HepG2 (cell line): ENCODE measurements at regions not wholly inside any gene's neighbourhood (a gene's known extent, or its start where the extent isn't known, plus 50 kb on each side); places are given as distances from the start of the nearest gene placed in this dataset.

Source experiments
- ATAC-seq: fragments of 200-7000 bp; cut with Tn5 transposase; 3 replicates; pipeline ENCODE4 v1.9.1; 2020; ENCODE audit warnings: mild to moderate bottlenecking, moderate library complexity
- BruUV-seq: library from RNA; stranded (reverse); fragments of 400-500 nt; replicated peaks from 2 replicates; lab custom pipeline; 2021; lab: Mats Ljungman, UMichigan
- CTCF ChIA-PET: fragments of 300-600 bp; formaldehyde crosslinking; extraction: SDS; loops from one replicate; lab custom pipeline; 2021; ENCODE audit warnings: low total read pairs, inconsistent platforms, low intra/inter-chr PET ratio; lab: Yijun Ruan, JAX
- POLR2A ChIA-PET: fragments of 350-600 bp; sonication (Branson Sonifier 250); formaldehyde crosslinking; loops from one replicate; lab custom pipeline; 2020; ENCODE audit warnings: antibody characterized with exemption, inconsistent platforms; lab: Yijun Ruan, JAX
- DNase-seq: peaks from one replicate; pipeline ENCODE4 v3.0.0-alpha.2; 2015; ENCODE audit warnings: low spot score
- FAIRE-seq: peaks from 3 replicates; lab custom pipeline; 2011; peaks lifted over from hg19 to GRCh38; lab: Jason Lieb, UNC
- H2AFZ ChIP-seq: one replicate; pipeline ENCODE4 v1.6.1; 2011; ENCODE audit warnings: low read length, inconsistent platforms
- H3K27ac ChIP-seq: fragments of 300-600 bp; 3 replicates; pipeline ENCODE4 v1.8.0; 2011; ENCODE audit warnings: mixed run types, mild to moderate bottlenecking, mixed read lengths, low read length, inconsistent platforms; ENCODE audit not compliant: insufficient read depth; ENCODE audit errors: extremely low read length
- H3K27me3 ChIP-seq, 2 experiments: fragments of 200-600 bp in 1 of 2; 2 replicates in 1 of 2; 3 replicates in 1 of 2; pipeline versions ENCODE4 v1.6.0 to v1.8.0; 2011; ENCODE audit warnings: low read length in 2 of 2, mild to moderate bottlenecking in 2 of 2, moderate library complexity in 2 of 2, inconsistent platforms in 1 of 2; ENCODE audit not compliant: insufficient read depth in 2 of 2, control insufficient read depth in 1 of 2
- H3K36me3 ChIP-seq, 2 experiments: fragments of 200-600 bp in 1 of 2; replicated peaks in 1 of 2; 2 replicates in 1 of 2; 3 replicates in 1 of 2; pipeline versions ENCODE4 v1.5.1 to v1.8.0; 2011; ENCODE audit warnings: low read length in 2 of 2, inconsistent platforms in 1 of 2; ENCODE audit not compliant: insufficient read depth in 2 of 2, control insufficient read depth in 1 of 2
- H3K4me1 ChIP-seq: 2 replicates; pipeline ENCODE4 v1.5.1; 2012; ENCODE audit warnings: low read length, inconsistent platforms; ENCODE audit not compliant: insufficient read depth
- H3K4me2 ChIP-seq: 2 replicates; pipeline ENCODE4 v1.6.0; 2011; ENCODE audit warnings: low read depth, low read length, inconsistent platforms
- H3K4me3 ChIP-seq, 3 experiments: fragments of 200-600 bp in 1 of 3; sonication (generic), shearing (Covaris generic) in 1 of 3; replicated peaks in 1 of 3; 2 replicates each; pipeline ENCODE4 v1.5.1; 2011 to 2016; ENCODE audit warnings: low read length in 3 of 3, inconsistent platforms in 2 of 3, low read depth in 2 of 3, mild to moderate bottlenecking in 2 of 3, control low read depth in 1 of 3, mixed read lengths in 1 of 3; ENCODE audit not compliant: insufficient read depth in 1 of 3
- H3K79me2 ChIP-seq: one replicate; pipeline ENCODE4 v1.6.1; 2011; ENCODE audit warnings: low read length, inconsistent platforms; ENCODE audit not compliant: insufficient read depth
- H3K9ac ChIP-seq: 2 replicates; pipeline ENCODE4 v1.6.0; 2011; ENCODE audit warnings: mild to moderate bottlenecking, low read depth, low read length, inconsistent platforms; ENCODE audit not compliant: insufficient read depth
- H3K9me3 ChIP-seq: 2 replicates; pipeline ENCODE4 v1.5.1; 2012; ENCODE audit warnings: mild to moderate bottlenecking, low read length
- H4K20me1 ChIP-seq: 2 replicates; pipeline ENCODE4 v1.6.0; 2011; ENCODE audit warnings: inconsistent platforms, mild to moderate bottlenecking, low read length, moderate library complexity; ENCODE audit not compliant: insufficient read depth
- ATF7 ChIP-seq, 2 experiments: fragments of 450-650 bp in 1 of 2; sonication (generic) in 1 of 2; formaldehyde crosslinking in 1 of 2; IDR thresholded peaks; 2 replicates each; pipeline versions ENCODE4 v1.4.0 to v1.6.1; 2016 to 2020; ENCODE audit warnings: antibody characterized with exemption in 1 of 2, mild to moderate bottlenecking in 1 of 2, missing genetic modification reagents in 1 of 2
- SAFB2 ChIP-seq: sonication (generic); formaldehyde crosslinking; IDR thresholded peaks from 2 replicates; pipeline ENCODE4 v1.5.1; 2020; ENCODE audit warnings: missing genetic modification reagents, low read depth, mild to moderate bottlenecking, borderline replicate concordance
- SATB2 ChIP-seq: sonication (generic); formaldehyde crosslinking; IDR thresholded peaks from 2 replicates; pipeline ENCODE4 v1.5.0; 2020; ENCODE audit warnings: missing genetic modification reagents
- TCF12 ChIP-seq, 2 experiments: fragments of 450-650 bp in 1 of 2; sonication (generic) in 1 of 2; formaldehyde crosslinking in 1 of 2; IDR thresholded peaks; 2 replicates each; pipeline versions ENCODE4 v1.6.1 to v1.8.0; 2017 to 2022; ENCODE audit warnings: antibody characterized with exemption in 1 of 2, mild to moderate bottlenecking in 1 of 2, missing genetic modification reagents in 1 of 2, moderate library complexity in 1 of 2
- TOE1 ChIP-seq: sonication (generic); formaldehyde crosslinking; IDR thresholded peaks from 2 replicates; pipeline ENCODE4 v1.4.0; 2020; ENCODE audit warnings: mild to moderate bottlenecking, missing genetic modification reagents
- ZHX1 ChIP-seq: sonication (generic); formaldehyde crosslinking; IDR thresholded peaks from 2 replicates; pipeline ENCODE4 v1.8.1; 2022; ENCODE audit warnings: low read depth, mild to moderate bottlenecking, missing genetic modification reagents
- ZNF234 ChIP-seq: sonication (generic); formaldehyde crosslinking; conservative IDR thresholded peaks from 2 replicates; pipeline ENCODE4 v1.5.1; 2020; ENCODE audit warnings: mild to moderate bottlenecking, missing genetic modification reagents
- WGBS: methylation state at CpG from one replicate; pipeline ENCODE4 v1.1.6; 2017; ENCODE audit warnings: low lambda C conversion rate; 5-methylcytosine and 5-hydroxymethylcytosine counted together
- in situ Hi-C: cut with HindIII; loops from 2 replicates; pipeline ENCODE4 v1.10.0; 2017; ENCODE audit warnings: low pct_unique_long_range_greater_than_20kb; ENCODE audit not compliant: extremely low pct_ligation_motif_present
- intact Hi-C: fragments of 100-400 bp; cut with micrococcal nuclease; formaldehyde crosslinking; loops from one replicate; pipeline ENCODE4 v1.10.0; 2022; ENCODE audit not compliant: unreplicated experiment

- no peak for DNase-seq
- H2AFZ ChIP-seq, result no peak overlapping the region
- no peak overlapping the region for H3K4me3 ChIP-seq
- 7% methylated on average over 3 of the region's 3 CpGs for WGBS
- no peak for FAIRE-seq
- ATAC-seq, result no peak
- TF ChIP-seq SAFB2, result no peak
- peak; percentile 43; the same call in 1 of the 2 replicates for TF ChIP-seq ATF7 (IDR thresholded peaks at IDR 0.05)
- TF ChIP-seq ATF7 (CRISPR knock-in tag; IDR thresholded peaks at IDR 0.05), result no peak
- no peak for TF ChIP-seq SATB2 (CRISPR knock-in tag)
- no peak for TF ChIP-seq ZNF234 (CRISPR knock-in tag)
- no peak overlapping the region for H3K4me2 ChIP-seq
- peaks cover 5% of the 10 kb centered on the region; the same call in 1 of the 2 replicates for H3K9me3 ChIP-seq
- in situ Hi-C loops (no loop called here), intact Hi-C loops (no loop called here)
- H4K20me1 ChIP-seq, result no peaks in the 10 kb centered on the region
- no peaks in the 10 kb centered on the region for H3K27me3 ChIP-seq
- POLR2A ChIA-PET, result no interaction called here
- no peaks in the 10 kb centered on the region for H3K36me3 ChIP-seq
- CTCF ChIA-PET, result no interaction called here
- no peak overlapping the region for H3K27ac ChIP-seq
- H3K79me2 ChIP-seq, result no peaks in the 10 kb centered on the region
- no peak overlapping the region for H3K9ac ChIP-seq
- BruUV-seq, result no TSS peak
- no peaks in the 10 kb centered on the region for H3K4me1 ChIP-seq
Measured at GRCh38 chr9:87359958-87360601, 137.6 kb upstream of the DAPK1 start.

- FAIRE-seq (no peak), DNase-seq (no peak), ATAC-seq (no peak)
- ChIA-PET POLR2A (no interaction called here), CTCF (no interaction called here)
- Histone ChIP-seq H3K36me3 (no peaks in the 10 kb centered on the region), H3K9ac (no peak overlapping the region), H3K79me2 (no peaks in the 10 kb centered on the region), H3K9me3 (no peaks in the 10 kb centered on the region), H3K27me3 (peaks cover 0 to 5% of the 10 kb centered on the region in 2 experiments; a peak in 1 of 5 replicates), H4K20me1 (no peaks in the 10 kb centered on the region), H2AFZ (no peak overlapping the region), H3K4me2 (no peak overlapping the region), H3K4me1 (peaks cover 34% of the 10 kb centered on the region), H3K27ac (no peak overlapping the region), H3K4me3 (no peak overlapping the region)
- TF ChIP-seq TCF12 (IDR thresholded peaks at IDR 0.05) (no peak), TCF12 (CRISPR knock-in tag; IDR thresholded peaks at IDR 0.05) (no peak), ZHX1 (no peak), TOE1 (CRISPR knock-in tag) (no peak)
- BruUV-seq, result no TSS peak
- intact Hi-C loops, result no loop called here
- in situ Hi-C loops, result no loop called here
- WGBS, result 72% methylated on average over 9 of the region's 9 CpGs
Measured at GRCh38 chr9:87370049-87370685, 127.5 kb upstream of the DAPK1 start.
